Ascending aorta (tissue), 2 donors: ENCODE measurements at regions not wholly inside any gene's neighbourhood (a gene's known extent, or its start where the extent isn't known, plus 50 kb on each side); places are given as distances from the start of the nearest gene placed in this dataset.

Source experiments
- DNase-seq, 2 donors: peaks; one replicate each; pipeline ENCODE4 v3.0.0-alpha.2; 2019; ENCODE audit warnings: low spot score in 2 of 2
- H3K27ac ChIP-seq, 2 donors: fragments of 200-600 bp; sonication (generic); one replicate each; pipeline ENCODE4 v1.5.1; 2016 to 2017; ENCODE audit warnings: mild to moderate bottlenecking in 1 of 2
- H3K27me3 ChIP-seq: fragments of 200-600 bp; sonication (generic); one replicate; pipeline ENCODE4 v1.5.1; 2017
- H3K36me3 ChIP-seq, 2 donors: fragments of 200-600 bp; sonication (generic); one replicate each; pipeline ENCODE4 v1.5.1; 2016
- H3K4me1 ChIP-seq, 2 donors: fragments of 200-600 bp; sonication (generic); one replicate each; pipeline ENCODE4 v1.5.1; 2016 to 2017; ENCODE audit warnings: mild to moderate bottlenecking in 1 of 2
- H3K4me3 ChIP-seq, 2 donors: fragments of 200-600 bp; sonication (generic); one replicate each; pipeline ENCODE4 v1.5.1; 2016 to 2017; ENCODE audit warnings: mild to moderate bottlenecking in 1 of 2
- H3K9me3 ChIP-seq, 2 donors: fragments of 200-600 bp; sonication (generic); one replicate each; pipeline ENCODE4 v1.5.1; 2016
- intact Hi-C: fragments of 100-400 bp; cut with DNase I; formaldehyde crosslinking; loops from one replicate; pipeline ENCODE4 v1.15.1; 2023
- TF ChIP-seq, protein P1 (sequence below), 3 experiments: fragments of 200-600 bp in 2 of 3; fragments of 450-650 bp in 1 of 3; sonication (generic) in 2 of 3; IDR thresholded peaks; one replicate each; pipeline ENCODE4 v1.5.1; 2016 to 2019; ENCODE audit warnings: antibody characterized with exemption in 3 of 3, mild to moderate bottlenecking in 1 of 3, moderate library complexity in 1 of 3

DNA sequence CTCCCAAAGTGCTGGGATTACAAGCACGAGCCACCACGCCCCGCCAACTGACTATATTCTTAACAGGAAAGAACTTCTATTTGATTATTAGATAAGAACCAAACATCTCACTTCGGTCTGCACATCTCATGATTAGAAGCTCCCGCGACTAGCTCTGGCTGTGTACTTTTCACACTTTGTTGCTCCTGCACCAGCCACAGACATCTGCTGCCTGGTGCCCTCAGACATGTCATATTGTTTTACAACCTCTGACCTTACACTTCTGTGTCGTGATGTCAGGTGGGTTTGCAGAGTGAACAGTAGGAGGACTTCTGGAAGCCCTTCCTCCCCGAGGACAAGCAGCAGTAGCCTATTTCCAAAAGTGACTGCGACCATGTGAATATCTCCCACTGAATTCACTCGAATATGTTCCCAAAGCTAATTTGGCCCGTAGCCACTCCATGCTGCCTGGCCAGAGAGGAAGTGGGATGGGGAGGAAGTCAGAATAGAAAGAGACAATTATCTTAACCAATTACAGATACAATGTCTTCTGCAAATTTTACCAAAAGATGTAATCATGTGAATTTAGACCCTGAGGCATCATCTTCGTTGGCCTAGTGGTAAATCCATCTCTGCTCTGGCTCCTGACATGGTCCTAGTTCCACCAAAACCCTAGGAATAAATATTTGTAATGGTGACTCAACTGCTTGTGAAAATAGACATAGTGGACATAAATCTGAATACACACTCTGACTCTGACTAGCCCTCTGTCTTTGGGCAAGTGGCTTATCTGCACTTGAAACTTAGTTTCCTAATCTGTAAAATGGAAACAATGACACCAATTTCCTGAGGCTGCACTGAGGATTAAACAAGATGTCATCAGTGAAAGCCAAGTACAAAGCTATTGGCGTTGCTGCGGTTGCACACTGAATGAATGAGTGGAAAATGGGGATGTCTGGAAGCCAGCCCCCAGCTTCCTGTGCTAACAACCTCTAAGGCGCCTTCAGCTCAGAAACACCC lies 406.1 kb downstream of the LRATD1 start:
- no peaks in the 10 kb centered on the region for H3K4me1 ChIP-seq
- TF ChIP-seq, protein P1, sequence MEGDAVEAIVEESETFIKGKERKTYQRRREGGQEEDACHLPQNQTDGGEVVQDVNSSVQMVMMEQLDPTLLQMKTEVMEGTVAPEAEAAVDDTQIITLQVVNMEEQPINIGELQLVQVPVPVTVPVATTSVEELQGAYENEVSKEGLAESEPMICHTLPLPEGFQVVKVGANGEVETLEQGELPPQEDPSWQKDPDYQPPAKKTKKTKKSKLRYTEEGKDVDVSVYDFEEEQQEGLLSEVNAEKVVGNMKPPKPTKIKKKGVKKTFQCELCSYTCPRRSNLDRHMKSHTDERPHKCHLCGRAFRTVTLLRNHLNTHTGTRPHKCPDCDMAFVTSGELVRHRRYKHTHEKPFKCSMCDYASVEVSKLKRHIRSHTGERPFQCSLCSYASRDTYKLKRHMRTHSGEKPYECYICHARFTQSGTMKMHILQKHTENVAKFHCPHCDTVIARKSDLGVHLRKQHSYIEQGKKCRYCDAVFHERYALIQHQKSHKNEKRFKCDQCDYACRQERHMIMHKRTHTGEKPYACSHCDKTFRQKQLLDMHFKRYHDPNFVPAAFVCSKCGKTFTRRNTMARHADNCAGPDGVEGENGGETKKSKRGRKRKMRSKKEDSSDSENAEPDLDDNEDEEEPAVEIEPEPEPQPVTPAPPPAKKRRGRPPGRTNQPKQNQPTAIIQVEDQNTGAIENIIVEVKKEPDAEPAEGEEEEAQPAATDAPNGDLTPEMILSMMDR (IDR thresholded peaks at IDR 0.05), result no peak
- intact Hi-C loops, result no loop called here
- H3K36me3 ChIP-seq, result no peaks in the 10 kb centered on the region
- H3K9me3 ChIP-seq, result no peaks in the 10 kb centered on the region
- no peak overlapping the region for H3K27ac ChIP-seq
- no peak for DNase-seq
- H3K27me3 ChIP-seq, result no peaks in the 10 kb centered on the region
- no peak overlapping the region for H3K4me3 ChIP-seq

DNA sequence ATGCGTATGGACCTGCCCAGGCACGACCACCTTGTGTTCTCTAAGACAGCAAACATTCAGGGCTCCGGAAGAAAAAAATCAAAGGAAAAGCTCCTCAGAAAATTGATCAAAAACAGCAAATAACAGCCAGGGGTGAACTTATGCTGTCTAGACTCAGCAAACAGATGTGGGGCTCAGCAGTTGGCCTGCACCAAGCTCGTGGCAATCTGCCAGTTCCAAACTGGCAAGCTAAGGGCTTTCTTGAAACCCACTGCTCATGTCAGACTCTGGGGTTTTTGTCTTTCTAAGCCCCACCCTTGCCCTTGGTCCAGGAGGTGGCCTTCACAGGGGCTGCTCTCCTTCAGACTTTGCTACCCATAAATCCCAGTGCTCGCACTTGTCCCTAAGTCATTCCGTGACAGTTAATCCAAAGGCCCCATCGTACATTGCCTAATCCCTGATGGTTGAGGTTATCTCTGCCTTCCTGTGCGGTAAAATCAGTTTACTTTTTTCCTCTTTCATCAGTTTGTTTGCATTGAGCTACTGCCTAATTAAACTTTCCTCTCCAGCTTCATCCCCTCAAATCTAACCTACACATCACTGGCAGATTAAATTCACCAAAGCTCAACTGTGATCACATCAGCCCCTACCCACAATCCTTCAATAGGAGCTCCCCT lies 408.0 kb downstream of the LRATD1 start:
- H3K27me3 ChIP-seq, result no peaks in the 10 kb centered on the region
- TF ChIP-seq, protein P1 (IDR thresholded peaks at IDR 0.05), result no peak
- no peak for DNase-seq
- intact Hi-C loops, result no loop called here
- no peaks in the 10 kb centered on the region for H3K36me3 ChIP-seq
- H3K4me1 ChIP-seq, result no peaks in the 10 kb centered on the region
- no peak overlapping the region for H3K4me3 ChIP-seq
- no peak overlapping the region for H3K27ac ChIP-seq
- no peaks in the 10 kb centered on the region for H3K9me3 ChIP-seq

DNA sequence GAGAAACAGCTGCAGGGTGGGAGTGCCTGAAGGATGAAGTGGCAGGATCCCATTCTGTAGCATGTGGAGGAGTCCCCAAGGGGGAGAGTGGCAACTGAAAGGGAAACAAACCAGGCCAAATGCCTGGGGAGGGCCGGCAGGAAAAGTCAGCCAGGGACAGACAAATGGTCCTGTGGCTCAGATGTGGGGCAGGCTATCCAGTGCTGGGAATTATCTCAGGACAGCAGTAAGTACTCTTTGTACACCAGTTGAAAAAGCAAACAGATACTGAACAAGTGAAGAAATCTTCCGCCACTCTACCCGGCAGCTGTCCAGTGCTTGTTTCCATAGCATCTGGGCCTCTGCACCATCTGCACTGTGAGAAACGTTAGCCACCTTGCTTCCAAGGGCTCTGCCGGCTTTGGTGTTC lies 408.9 kb downstream of the LRATD1 start:
- H3K27ac ChIP-seq, result no peak overlapping the region
- TF ChIP-seq, protein P1 (IDR thresholded peaks at IDR 0.05), result no peak
- no peaks in the 10 kb centered on the region for H3K9me3 ChIP-seq
- no peak overlapping the region for H3K4me3 ChIP-seq
- intact Hi-C loops, result no loop called here
- no peaks in the 10 kb centered on the region for H3K4me1 ChIP-seq
- DNase-seq, result no peak
- H3K27me3 ChIP-seq, result no peaks in the 10 kb centered on the region
- H3K36me3 ChIP-seq, result no peaks in the 10 kb centered on the region

DNA sequence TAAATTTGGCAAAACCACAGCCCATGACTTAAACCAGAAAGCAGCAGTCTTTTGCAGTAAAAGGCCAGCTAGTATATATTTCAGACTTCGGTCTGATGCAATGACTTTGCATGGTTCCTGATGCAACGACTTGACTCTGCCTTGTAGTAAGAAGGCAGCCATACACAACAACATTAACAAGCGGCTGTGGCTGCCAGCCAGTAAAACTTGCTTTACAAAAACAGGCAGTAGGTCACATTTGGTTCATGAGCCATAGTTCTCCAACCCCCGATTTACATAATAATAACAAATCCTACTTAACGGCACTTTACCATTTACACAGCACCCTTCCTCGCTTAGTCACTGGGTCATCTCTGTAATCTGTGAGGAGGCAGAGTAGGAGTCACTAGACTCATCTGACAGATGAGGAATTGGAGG lies 410.3 kb downstream of the LRATD1 start:
- H3K27ac ChIP-seq, result no peak overlapping the region

DNA sequence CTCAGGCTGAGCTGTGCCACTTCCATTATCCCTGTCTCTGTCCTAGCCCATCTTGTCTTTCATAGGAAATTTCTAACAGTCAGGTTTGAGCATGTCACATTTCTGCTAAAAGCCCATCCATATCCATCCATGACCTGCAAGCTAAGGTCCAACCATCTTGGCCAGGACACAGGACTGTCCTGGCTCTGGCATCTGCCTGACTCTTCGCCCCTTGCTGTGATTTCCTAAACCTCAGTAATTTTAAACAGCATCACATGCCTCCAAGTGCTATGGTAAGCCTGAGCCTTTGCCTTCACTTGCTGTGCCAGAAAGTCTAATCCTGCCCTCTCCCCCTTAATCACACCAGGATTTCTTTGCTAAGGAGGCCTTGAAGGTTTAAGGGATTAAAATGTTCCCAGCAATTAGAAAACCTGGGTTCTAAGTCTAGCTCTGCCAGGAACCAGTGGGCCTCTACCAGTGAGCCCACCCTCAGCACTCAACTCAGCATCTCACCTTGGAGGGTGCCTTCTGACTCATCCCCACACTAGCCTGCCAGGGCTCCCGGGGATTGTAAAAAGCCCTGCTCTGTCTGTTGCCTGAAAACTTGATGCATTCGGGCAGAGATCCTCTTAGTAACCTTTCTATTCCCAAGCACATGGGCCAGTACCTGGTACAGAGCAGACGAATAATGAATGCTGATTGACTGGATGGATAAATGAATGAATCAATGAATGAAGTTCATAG lies 411.0 kb downstream of the LRATD1 start:
- no peaks in the 10 kb centered on the region for H3K4me1 ChIP-seq
- no peak overlapping the region for H3K4me3 ChIP-seq
- intact Hi-C loops, result no loop called here
- TF ChIP-seq, protein P1 (IDR thresholded peaks at IDR 0.05), result no peak
- no peaks in the 10 kb centered on the region for H3K27me3 ChIP-seq
- H3K9me3 ChIP-seq, result no peaks in the 10 kb centered on the region
- H3K36me3 ChIP-seq, result no peaks in the 10 kb centered on the region
- DNase-seq, result no peak
- no peak overlapping the region for H3K27ac ChIP-seq

More for the DNA sequence above, 410.3 kb downstream of the LRATD1 start:
- Histone ChIP-seq H3K4me1 (no peaks in the 10 kb centered on the region), H3K9me3 (no peaks in the 10 kb centered on the region), H3K4me3 (no peak overlapping the region), H3K27me3 (no peaks in the 10 kb centered on the region), H3K36me3 (no peaks in the 10 kb centered on the region)
- intact Hi-C loops, result no loop called here
- TF ChIP-seq, protein P1 (IDR thresholded peaks at IDR 0.05), result no peak
- no peak for DNase-seq
